K562 (cell line): ENCODE measurements at regions not wholly inside any gene's neighbourhood (a gene's known extent, or its start where the extent isn't known, plus 50 kb on each side); places are given as distances from the start of the nearest gene placed in this dataset.

Experiments used
- ATAC-seq: fragments of 200-7000 bp; cut with Tn5 transposase; 3 replicates; pipeline ENCODE4 v1.9.1; 2020; ENCODE audit warnings: moderate library complexity
- BruUV-seq: library from RNA; stranded (reverse); fragments of 400-500 nt; replicated peaks from 2 replicates; lab custom pipeline; 2021; lab: Mats Ljungman, UMichigan
- CTCF ChIA-PET: fragments of 300-600 bp; formaldehyde crosslinking; extraction: SDS; loops from one replicate; lab custom pipeline; 2021; ENCODE audit warnings: low intra/inter-chr PET ratio; lab: Yijun Ruan, JAX
- POLR2A ChIA-PET: fragments of 300-600, 350-650 bp; sonication (Branson Sonifier 250); formaldehyde crosslinking; extraction: SDS; loops from one replicate; lab custom pipeline; 2021; ENCODE audit warnings: antibody characterized with exemption, inconsistent platforms; lab: Yijun Ruan, JAX
- DNase-seq, 4 experiments: peaks; one replicate each; pipeline versions ENCODE4 v3.0.0 to v3.0.0-alpha.2; 2011 to 2018; ENCODE audit warnings: low spot score in 3 of 4, mixed read lengths in 3 of 4; ENCODE audit errors: extremely low read depth in 1 of 4
- FAIRE-seq: peaks from 2 replicates; lab custom pipeline; 2011; peaks lifted over from hg19 to GRCh38; lab: Jason Lieb, UNC
- H2AFZ ChIP-seq: 2 replicates; pipeline ENCODE4 v1.6.0; 2011; ENCODE audit warnings: low read depth, low read length, control low read depth, inconsistent platforms
- H3K27ac ChIP-seq: fragments of 200-600 bp; 3 replicates; pipeline ENCODE4 v1.8.0; 2011; ENCODE audit warnings: low read depth, mild to moderate bottlenecking, control low read depth, inconsistent platforms, low read length, moderate library complexity, mixed read lengths; ENCODE audit errors: extremely low read depth
- H3K27me3 ChIP-seq, 2 experiments: fragments of 300-600 bp in 1 of 2; 2 replicates in 1 of 2; 3 replicates in 1 of 2; pipeline versions ENCODE4 v1.6.0 to v1.8.0; 2011; ENCODE audit warnings: inconsistent platforms in 2 of 2, low read length in 2 of 2, mild to moderate bottlenecking in 1 of 2, mixed read lengths in 1 of 2, moderate library complexity in 1 of 2; ENCODE audit not compliant: control insufficient read depth in 2 of 2, insufficient read depth in 2 of 2
- H3K36me3 ChIP-seq: fragments of 300-600 bp; 3 replicates; pipeline ENCODE4 v1.8.0; 2011; ENCODE audit warnings: mild to moderate bottlenecking, low read length, inconsistent platforms; ENCODE audit not compliant: control insufficient read depth, insufficient read depth
- H3K4me1 ChIP-seq, 2 experiments: fragments of 200-600 bp in 1 of 2; replicated peaks in 1 of 2; 2 replicates in 1 of 2; 3 replicates in 1 of 2; pipeline versions ENCODE4 v1.5.1 to v1.8.0; 2011; ENCODE audit warnings: inconsistent platforms in 2 of 2, low read length in 2 of 2, mild to moderate bottlenecking in 1 of 2, mixed read lengths in 1 of 2, moderate library complexity in 1 of 2; ENCODE audit not compliant: control insufficient read depth in 2 of 2, insufficient read depth in 2 of 2
- H3K4me2 ChIP-seq: 2 replicates; pipeline ENCODE4 v1.6.1; 2011; ENCODE audit warnings: low read length, control low read depth, inconsistent platforms, mixed read lengths; ENCODE audit not compliant: insufficient read depth
- H3K4me3 ChIP-seq: fragments of 200-600 bp; sonication (generic), shearing (Covaris generic); 2 replicates; pipeline ENCODE4 v1.5.1; 2016; ENCODE audit warnings: control low read depth, inconsistent platforms
- H3K79me2 ChIP-seq: fragments of 200-600 bp; 3 replicates; pipeline ENCODE4 v1.8.0; 2011; ENCODE audit warnings: low read length, inconsistent platforms; ENCODE audit not compliant: control insufficient read depth, insufficient read depth
- H3K9ac ChIP-seq, 2 experiments: 2 replicates each; pipeline versions ENCODE4 v1.6.0 to v1.6.1; 2011; ENCODE audit warnings: low read depth in 2 of 2, low read length in 2 of 2, control low read depth in 1 of 2, inconsistent platforms in 1 of 2, mild to moderate bottlenecking in 1 of 2, mixed read lengths in 1 of 2; ENCODE audit not compliant: insufficient read depth in 1 of 2
- H3K9me1 ChIP-seq: one replicate; pipeline ENCODE4 v1.6.0; 2011; ENCODE audit warnings: inconsistent platforms, mild to moderate bottlenecking, low read length, moderate library complexity; ENCODE audit not compliant: control insufficient read depth, insufficient read depth
- H3K9me3 ChIP-seq: replicated peaks from 2 replicates; pipeline ENCODE4 v1.5.1; 2011; ENCODE audit warnings: low read depth, low read length, inconsistent platforms; ENCODE audit not compliant: control insufficient read depth, insufficient read depth
- H4K20me1 ChIP-seq: replicated peaks from 2 replicates; pipeline ENCODE4 v1.6.1; 2011; ENCODE audit warnings: low read length, inconsistent platforms, mixed read lengths; ENCODE audit not compliant: control insufficient read depth, insufficient read depth
- HMGN3 ChIP-seq: IDR thresholded peaks from 2 replicates; pipeline ENCODE4 v1.6.1; 2011; ENCODE audit warnings: borderline replicate concordance, low read depth, mild to moderate bottlenecking, mixed read lengths, low read length; ENCODE audit not compliant: insufficient read length; ENCODE audit errors: extremely low read depth
- HNRNPLL ChIP-seq: fragments of 200-400 bp; formaldehyde crosslinking; IDR thresholded peaks from 2 replicates; pipeline ENCODE4 v1.6.1; 2017; ENCODE audit warnings: low read length, low read depth, mild to moderate bottlenecking; ENCODE audit not compliant: poor library complexity, severe bottlenecking
- IFI16 ChIP-seq: fragments of 250-450 bp; sonication (Bioruptor Pico); IDR thresholded peaks from 2 replicates; pipeline ENCODE4 v2.1.2; 2022; ENCODE audit warnings: mild to moderate bottlenecking, inconsistent platforms
- MEF2D ChIP-seq: conservative IDR thresholded peaks from 2 replicates; pipeline ENCODE4 v1.6.1; 2016; ENCODE audit warnings: low read depth, missing genetic modification characterization, missing compliant biosample characterization
- POLR2B ChIP-seq: fragments of 450-650 bp; IDR thresholded peaks from 2 replicates; pipeline ENCODE4 v1.6.1; 2018; ENCODE audit warnings: low read depth; ENCODE audit not compliant: partially characterized antibody
- RHOXF2B ChIP-seq: fragments of 250-450 bp; sonication (Bioruptor Pico); conservative IDR thresholded peaks from 2 replicates; pipeline ENCODE4 v1.5.1; 2021
- SIX5 ChIP-seq, 2 experiments: IDR thresholded peaks; 2 replicates each; pipeline ENCODE4 v1.6.1; 2011; ENCODE audit warnings: low read length in 2 of 2, borderline replicate concordance in 1 of 2, low read depth in 1 of 2, mild to moderate bottlenecking in 1 of 2, moderate library complexity in 1 of 2; ENCODE audit not compliant: insufficient read depth in 1 of 2
- ZBTB12 ChIP-seq: fragments of 250-450 bp; sonication (Bioruptor Pico); IDR thresholded peaks from 2 replicates; pipeline ENCODE4 v1.4.0; 2020
- ZFP36 ChIP-seq: fragments of 150-350 bp; IDR thresholded peaks from 2 replicates; pipeline ENCODE4 v1.6.1; 2018; ENCODE audit warnings: low read length, low read depth; ENCODE audit not compliant: partially characterized antibody
- ZNF133 ChIP-seq: fragments of 250-450 bp; sonication (Bioruptor Pico); IDR thresholded peaks from 2 replicates; pipeline ENCODE4 v1.4.0; 2020; ENCODE audit warnings: mild to moderate bottlenecking
- ZNF23 ChIP-seq: fragments of 250-450 bp; sonication (Bioruptor Pico); IDR thresholded peaks from 2 replicates; pipeline ENCODE4 v1.4.0; 2020; ENCODE audit warnings: mild to moderate bottlenecking
- ZNF668 ChIP-seq: fragments of 250-450 bp; sonication (Bioruptor Pico); IDR thresholded peaks from 2 replicates; pipeline ENCODE4 v1.8.0; 2022; ENCODE audit warnings: mild to moderate bottlenecking, inconsistent platforms
- ZNF699 ChIP-seq: fragments of 250-450 bp; sonication (Bioruptor Pico); IDR thresholded peaks from 2 replicates; pipeline ENCODE4 v1.8.0; 2021; ENCODE audit warnings: mild to moderate bottlenecking, moderate library complexity; ENCODE audit not compliant: insufficient replicate concordance
- WGBS: fragments of 100-300 bp; shearing (Covaris generic); methylation state at CpG from one replicate; pipeline ENCODE4 v1.1.6; 2016; ENCODE audit warnings: low coverage, mixed read lengths; ENCODE audit not compliant: insufficient coverage; ENCODE audit errors: missing lambda C conversion rate; 5-methylcytosine and 5-hydroxymethylcytosine counted together
- in situ Hi-C: fragments of 300-500 bp; cut with MboI; formaldehyde crosslinking; loops from 4 replicates; pipeline ENCODE4 v1.15.0; 2018; ENCODE audit warnings: inconsistent platforms, mixed read lengths
- intact Hi-C: fragments of 100-400 bp; cut with micrococcal nuclease; formaldehyde crosslinking; loops from 2 replicates; pipeline ENCODE4 v1.14.2; 2022

- no peak for TF ChIP-seq SIX5 (IDR thresholded peaks at IDR 0.05; ENCODE audit: borderline replicate concordance in 1 of 2, insufficient read depth in 1 of 2, low read depth in 1 of 2, low read length in 2 of 2)
- no peak for TF ChIP-seq ZBTB12 (CRISPR knock-in tag)
- no peak for TF ChIP-seq HNRNPLL
- no peak for TF ChIP-seq ZNF668
- no peak for TF ChIP-seq ZFP36
- TF ChIP-seq MEF2D (tag), result no peak
These were observed 89.1 kb upstream of the ADRA2C start (continued) for GRCh38 chr4:3676907-3677747.

- in situ Hi-C loops (no loop called here), intact Hi-C loops (no loop called here)
- no TSS peak for BruUV-seq
- Histone ChIP-seq H3K79me2 (no peaks in the 10 kb centered on the region), H4K20me1 (peaks cover 9% of the 10 kb centered on the region; the same call in 1 of the 2 replicates), H3K4me2 (no peak overlapping the region), H2AFZ (no peak overlapping the region), H3K4me1 (peaks cover 0 to 4% of the 10 kb centered on the region in 2 experiments; a peak in 1 of 5 replicates), H3K36me3 (no peaks in the 10 kb centered on the region), H3K4me3 (no peak overlapping the region), H3K27ac (no peak overlapping the region), H3K9me3 (no peaks in the 10 kb centered on the region), H3K9ac (no peak overlapping the region), H3K9me1 (no peaks in the 10 kb centered on the region), H3K27me3 (peaks cover 10 to 59% of the 10 kb centered on the region in 2 experiments; a peak in 4 of 5 replicates)
- FAIRE-seq (no peak), DNase-seq (no peak), ATAC-seq (no peak)
- ChIA-PET POLR2A (interaction anchor here (0.6 kb wide), 1 partner anchor 22 kb away, joined by 3 read pairs; no protein-coding TSS in a partner anchor), CTCF (no interaction called here)
- WGBS, result 0% methylated on average over 6 of the region's 7 CpGs
- TF ChIP-seq IFI16 (CRISPR knock-in tag) (no peak), ZNF23 (CRISPR knock-in tag) (no peak), ZNF133 (no peak), POLR2B (no peak), ZNF699 (CRISPR knock-in tag) (no peak), RHOXF2B (CRISPR knock-in tag) (no peak), HMGN3 (no peak)
These were observed 90.0 kb upstream of the ADRA2C start for GRCh38 chr4:3676196-3676595.
